Neuronal stem cell (in vitro differentiated cells): ENCODE measurements at regions not wholly inside any gene's neighbourhood (a gene's known extent, or its start where the extent isn't known, plus 50 kb on each side); places are given as distances from the start of the nearest gene placed in this dataset.

ENCODE experiments used
- DNase-seq: peaks from one replicate; pipeline ENCODE4 v3.0.0-alpha.2; 2013; ENCODE audit warnings: low spot score
- H2AFZ ChIP-seq: one replicate; pipeline ENCODE4 v1.6.1; 2013; ENCODE audit warnings: mild to moderate bottlenecking, low read length, inconsistent platforms
- H2AK5ac ChIP-seq: 2 replicates; pipeline ENCODE4 v1.6.1; 2013; ENCODE audit warnings: low read depth, mild to moderate bottlenecking, inconsistent platforms, low read length, moderate library complexity, mixed read lengths
- H2BK120ac ChIP-seq: 2 replicates; pipeline ENCODE4 v1.6.1; 2013; ENCODE audit warnings: low read depth, mild to moderate bottlenecking, inconsistent platforms, low read length, moderate library complexity, mixed read lengths
- H2BK12ac ChIP-seq: one replicate; pipeline ENCODE4 v1.6.1; 2013; ENCODE audit warnings: low read length, inconsistent platforms
- H2BK15ac ChIP-seq: 2 replicates; pipeline ENCODE4 v1.6.1; 2013; ENCODE audit warnings: mild to moderate bottlenecking, low read length, inconsistent platforms, mixed read lengths
- H2BK5ac ChIP-seq: one replicate; pipeline ENCODE4 v1.6.1; 2013; ENCODE audit warnings: inconsistent platforms, mild to moderate bottlenecking, low read length, moderate library complexity
- H3K14ac ChIP-seq: one replicate; pipeline ENCODE4 v1.6.1; 2013; ENCODE audit warnings: low read length, inconsistent platforms
- H3K18ac ChIP-seq: 2 replicates; pipeline ENCODE4 v1.6.1; 2013; ENCODE audit warnings: low read length, inconsistent platforms
- H3K23ac ChIP-seq: 2 replicates; pipeline ENCODE4 v1.6.1; 2013; ENCODE audit warnings: low read depth, mild to moderate bottlenecking, mixed read lengths, low read length, inconsistent platforms; ENCODE audit not compliant: poor library complexity
- H3K27ac ChIP-seq: replicated peaks from 3 replicates; pipeline ENCODE4 v1.5.1; 2013; ENCODE audit warnings: low read length, inconsistent platforms
- H3K27me3 ChIP-seq, 3 experiments: 2 replicates each; pipeline ENCODE4 v1.6.1; 2013; ENCODE audit warnings: low read length in 3 of 3, mild to moderate bottlenecking in 2 of 3, inconsistent platforms in 1 of 3, low read depth in 1 of 3, mixed read lengths in 1 of 3, moderate library complexity in 1 of 3; ENCODE audit not compliant: control insufficient read depth in 3 of 3, insufficient read depth in 3 of 3
- H3K36me3 ChIP-seq, 2 donors: replicated peaks in 1 of 2; 2 replicates each; pipeline ENCODE4 v1.6.1; 2013; ENCODE audit warnings: low read length in 2 of 2; ENCODE audit not compliant: control insufficient read depth in 2 of 2, insufficient read depth in 2 of 2
- H3K4ac ChIP-seq: 2 replicates; pipeline ENCODE4 v1.6.1; 2013; ENCODE audit warnings: inconsistent platforms, mild to moderate bottlenecking, low read length, moderate library complexity
- H3K4me1 ChIP-seq, 2 donors: 1 replicate in 1 of 2; 2 replicates in 1 of 2; pipeline ENCODE4 v1.6.1; 2013; ENCODE audit warnings: low read length in 2 of 2, low read depth in 1 of 2; ENCODE audit not compliant: control insufficient read depth in 2 of 2, insufficient read depth in 1 of 2
- H3K4me2 ChIP-seq: one replicate; pipeline ENCODE4 v1.6.1; 2013; ENCODE audit warnings: mild to moderate bottlenecking, low read length, inconsistent platforms; ENCODE audit not compliant: insufficient read depth, poor library complexity, severe bottlenecking
- H3K4me3 ChIP-seq, 2 donors: 2 replicates each; pipeline ENCODE4 v1.5.1; 2013; ENCODE audit warnings: low read length in 2 of 2, mild to moderate bottlenecking in 2 of 2, inconsistent platforms in 1 of 2, moderate library complexity in 1 of 2
- H3K79me1 ChIP-seq: one replicate; pipeline ENCODE4 v1.6.1; 2013; ENCODE audit warnings: low read depth, mild to moderate bottlenecking, inconsistent platforms, low read length, moderate library complexity
- H3K9ac ChIP-seq: one replicate; pipeline ENCODE4 v1.6.1; 2013; ENCODE audit warnings: mild to moderate bottlenecking, low read depth, low read length, inconsistent platforms; ENCODE audit not compliant: poor library complexity
- H3K9me3 ChIP-seq, 2 donors: replicated peaks in 1 of 2; 2 replicates each; pipeline versions ENCODE3 to v1.6.1; 2013; ENCODE audit warnings: low read length in 2 of 2, mild to moderate bottlenecking in 2 of 2, inconsistent platforms in 1 of 2, low read depth in 1 of 2, mixed read lengths in 1 of 2, moderate library complexity in 1 of 2; ENCODE audit not compliant: control insufficient read depth in 2 of 2, insufficient read depth in 1 of 2
- H4K8ac ChIP-seq: one replicate; pipeline ENCODE4 v1.6.1; 2013; ENCODE audit warnings: low read depth, mild to moderate bottlenecking, inconsistent platforms, low read length, moderate library complexity
- H4K91ac ChIP-seq: one replicate; pipeline ENCODE4 v1.6.1; 2013; ENCODE audit warnings: low read length, low read depth, mild to moderate bottlenecking, inconsistent platforms; ENCODE audit not compliant: poor library complexity
- WGBS, 2 donors: extraction: QIAGEN DNeasy Blood & Tissue Kit; methylation state at CpG; one replicate each; pipeline ENCODE4 v1.1.7; 2013; ENCODE audit warnings: missing lambda C conversion rate in 2 of 2, mixed read lengths in 1 of 2; ENCODE audit not compliant: insufficient read length in 2 of 2, insufficient replicate concordance in 1 of 2; ENCODE audit errors: extremely low coverage in 2 of 2; 5-methylcytosine and 5-hydroxymethylcytosine counted together

DNA sequence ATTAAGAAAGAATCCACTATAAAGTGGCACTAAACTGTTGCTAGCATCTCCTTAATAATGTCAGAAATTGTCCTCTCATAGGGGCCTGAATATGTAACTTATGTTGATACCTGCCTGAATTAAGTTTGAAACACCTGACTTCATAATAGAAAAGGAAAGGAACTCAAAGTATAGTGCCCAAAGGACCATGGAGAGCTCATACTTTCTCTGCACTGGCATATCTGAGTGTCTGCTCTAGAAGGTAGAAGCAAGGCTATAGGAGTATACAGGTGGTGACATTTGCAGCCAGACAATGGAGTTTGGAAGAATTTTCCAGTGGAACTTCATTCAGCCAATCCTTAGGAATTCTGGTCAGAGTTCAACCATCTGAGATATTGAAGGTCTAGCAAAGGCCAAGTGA lies 988.9 kb downstream of the RAB28 start:
- DNase-seq, result no peak
- Histone ChIP-seq H2BK5ac (no peak overlapping the region), H3K9ac (no peak overlapping the region), H3K4me3 (no peak overlapping the region), H3K23ac (no peak overlapping the region), H3K27ac (no peak overlapping the region), H3K4ac (no peak overlapping the region), H4K91ac (no peak overlapping the region), H3K79me1 (no peaks in the 10 kb centered on the region), H3K14ac (no peak overlapping the region), H2BK120ac (no peak overlapping the region), H3K36me3 (no peaks in the 10 kb centered on the region), H2BK15ac (no peak overlapping the region), H3K9me3 (no peaks in the 10 kb centered on the region), H4K8ac (no peak overlapping the region), H3K27me3 (no peaks in the 10 kb centered on the region), H3K18ac (no peak overlapping the region), H2AFZ (no peak overlapping the region), H2BK12ac (no peak overlapping the region), H2AK5ac (no peak overlapping the region), H3K4me2 (no peak overlapping the region), H3K4me1 (no peaks in the 10 kb centered on the region)

DNA sequence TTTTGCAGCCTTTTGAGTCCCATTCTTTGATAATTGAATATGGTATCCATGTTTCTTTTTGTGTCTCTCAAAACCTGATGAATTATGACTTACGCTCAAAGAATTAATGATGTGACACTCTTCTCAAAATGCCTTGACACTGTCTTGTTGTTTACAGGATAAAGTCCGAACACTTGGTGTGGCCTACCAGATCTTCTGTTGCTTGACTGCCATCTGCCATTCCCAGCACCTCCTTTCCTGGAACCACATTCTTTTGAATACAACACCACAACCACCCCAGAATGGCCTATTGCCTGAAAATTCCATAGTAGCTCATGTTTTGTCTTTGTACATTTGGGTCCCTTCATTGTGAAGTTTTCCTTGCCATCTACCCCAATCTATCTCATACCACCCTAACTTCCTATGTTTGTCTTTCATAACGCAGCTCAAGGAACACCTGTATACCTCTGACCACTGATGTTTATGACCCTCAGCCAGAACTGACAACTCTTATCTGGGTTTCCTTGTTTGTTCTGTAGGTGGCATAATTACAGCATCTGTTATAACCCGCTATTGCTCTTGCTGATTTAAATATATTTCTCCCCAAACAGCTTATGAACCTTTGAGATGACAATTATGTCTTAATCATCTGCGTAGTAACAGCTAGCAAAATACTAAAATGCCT lies 991.3 kb downstream of the RAB28 start:
- no CpG with 5 or more reads among the region's 5 CpGs for WGBS, 2 donors
- Histone ChIP-seq H3K14ac (no peak overlapping the region), H3K9me3 (no peaks in the 10 kb centered on the region), H2BK120ac (no peak overlapping the region), H3K9ac (no peak overlapping the region), H3K79me1 (no peaks in the 10 kb centered on the region), H2AFZ (no peak overlapping the region), H3K4me3 (no peak overlapping the region), H2BK12ac (no peak overlapping the region), H3K18ac (no peak overlapping the region), H2BK5ac (no peak overlapping the region), H3K27ac (no peak overlapping the region), H3K4me1 (no peaks in the 10 kb centered on the region), H2BK15ac (no peak overlapping the region), H4K91ac (no peak overlapping the region), H3K23ac (no peak overlapping the region), H4K8ac (no peak overlapping the region), H3K4ac (no peak overlapping the region), H3K36me3 (no peaks in the 10 kb centered on the region), H2AK5ac (no peak overlapping the region), H3K4me2 (no peak overlapping the region), H3K27me3 (no peaks in the 10 kb centered on the region)
- DNase-seq, result no peak

GRCh38 chr4:12488672-12489071 lies 995.5 kb downstream of the RAB28 start:
- Histone ChIP-seq H3K4me2 (no peak overlapping the region), H3K36me3 (no peaks in the 10 kb centered on the region), H3K4ac (no peak overlapping the region), H3K18ac (no peak overlapping the region), H4K8ac (no peak overlapping the region), H3K79me1 (no peaks in the 10 kb centered on the region), H2AK5ac (no peak overlapping the region), H3K4me1 (no peaks in the 10 kb centered on the region), H2BK5ac (no peak overlapping the region), H2BK12ac (no peak overlapping the region), H4K91ac (no peak overlapping the region), H2BK120ac (no peak overlapping the region), H3K14ac (no peak overlapping the region), H3K27ac (no peak overlapping the region), H3K23ac (no peak overlapping the region), H3K9ac (no peak overlapping the region), H3K4me3 (no peak overlapping the region), H3K9me3 (no peaks in the 10 kb centered on the region), H2BK15ac (no peak overlapping the region), H3K27me3 (no peaks in the 10 kb centered on the region), H2AFZ (no peak overlapping the region)
- no CpG with 5 or more reads among the region's 5 CpGs for WGBS, 2 donors
- no peak for DNase-seq

DNA sequence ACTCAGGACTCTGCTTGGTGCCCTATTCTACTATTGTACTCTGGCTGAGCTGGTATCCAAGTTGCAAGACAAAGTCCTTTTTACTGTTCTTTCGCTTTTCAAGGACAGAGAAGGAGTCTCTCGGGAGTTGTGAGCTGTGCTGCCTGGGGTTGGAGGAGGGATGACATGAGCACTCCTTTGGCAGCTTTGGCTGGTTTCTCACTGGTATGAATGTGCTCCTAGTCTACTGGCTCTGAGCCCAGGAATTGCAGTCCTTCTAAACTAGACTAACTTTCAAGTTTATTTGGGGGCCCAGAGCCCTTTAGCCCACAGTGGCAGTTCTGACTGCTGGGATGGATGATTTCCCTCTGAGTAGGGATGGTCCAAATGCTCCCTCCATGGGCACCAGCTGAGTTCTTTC lies 997.1 kb downstream of the RAB28 start:
- Histone ChIP-seq H3K18ac (no peak overlapping the region), H2AFZ (no peak overlapping the region), H3K79me1 (no peaks in the 10 kb centered on the region), H3K4me3 (no peak overlapping the region), H3K14ac (no peak overlapping the region), H3K9me3 (no peaks in the 10 kb centered on the region), H3K4me2 (no peak overlapping the region), H3K9ac (no peak overlapping the region), H3K27me3 (no peaks in the 10 kb centered on the region), H2BK5ac (no peak overlapping the region), H2BK12ac (no peak overlapping the region), H3K27ac (no peak overlapping the region), H4K8ac (no peak overlapping the region), H3K4ac (no peak overlapping the region), H2BK15ac (no peak overlapping the region), H2BK120ac (no peak overlapping the region), H2AK5ac (no peak overlapping the region), H3K36me3 (no peaks in the 10 kb centered on the region), H3K23ac (no peak overlapping the region), H3K4me1 (no peaks in the 10 kb centered on the region), H4K91ac (no peak overlapping the region)
- no peak for DNase-seq
- WGBS, 2 donors, result no CpG with 5 or more reads among the region's 2 CpGs
